GM21360 (cell line): ENCODE measurements at regions not wholly inside any gene's neighbourhood (a gene's known extent, or its start where the extent isn't known, plus 50 kb on each side); places are given as distances from the start of the nearest gene placed in this dataset.

Source experiments
- ATAC-seq: cut with Tn5 transposase; IDR thresholded peaks from one replicate; pipeline ENCODE4 v1.9.1; 2021; ENCODE audit warnings: mild to moderate bottlenecking, moderate library complexity; ENCODE audit not compliant: unreplicated experiment

DNA sequence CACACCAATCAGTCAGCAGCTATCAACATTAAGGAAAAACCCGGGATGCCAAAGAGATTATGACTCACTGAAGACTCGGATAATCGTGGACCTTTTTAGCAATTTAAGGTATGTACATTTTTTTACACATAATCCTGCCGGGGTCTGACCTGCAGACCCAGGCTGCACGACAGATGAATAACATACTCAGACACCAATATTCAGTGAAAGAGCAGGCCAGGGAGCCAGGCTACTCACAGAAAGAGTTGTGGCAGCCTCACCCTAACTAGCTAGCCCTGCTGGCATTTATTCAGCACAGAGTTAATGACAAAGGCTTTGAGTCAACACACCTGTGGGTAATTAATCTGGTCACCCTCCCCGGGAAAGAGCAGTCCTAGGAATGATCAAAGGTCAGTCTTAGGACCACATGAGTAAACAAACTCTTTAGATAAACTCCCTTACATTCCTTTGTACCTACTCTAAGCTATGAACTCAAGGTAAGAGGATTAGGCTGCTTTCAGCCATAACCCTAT lies 727.5 kb downstream of the TBL1XR1 start:
- no peak for ATAC-seq

GRCh38 chr3:176463610-176464009 lies 733.7 kb downstream of the TBL1XR1 start:
- no peak for ATAC-seq

DNA sequence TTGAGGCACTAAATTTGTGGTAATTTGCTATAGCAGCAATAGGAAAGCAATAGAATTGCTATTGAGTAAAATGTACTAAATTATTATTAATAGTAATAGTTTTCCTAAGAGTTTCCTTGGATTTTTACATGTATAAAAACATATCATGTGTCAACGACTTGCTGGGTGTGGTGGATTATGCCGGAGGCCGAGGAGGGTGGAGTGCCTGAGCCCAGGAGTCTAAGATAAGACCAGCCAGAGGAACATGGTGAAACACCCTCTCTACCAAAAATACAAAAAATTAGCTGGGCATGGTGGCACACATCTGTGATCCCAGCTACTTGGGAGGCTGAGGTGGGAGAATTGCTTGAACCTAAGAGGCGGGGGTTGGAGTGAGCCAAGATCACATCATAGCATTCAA lies 749.9 kb downstream of the TBL1XR1 start:
- ATAC-seq = no peak

DNA sequence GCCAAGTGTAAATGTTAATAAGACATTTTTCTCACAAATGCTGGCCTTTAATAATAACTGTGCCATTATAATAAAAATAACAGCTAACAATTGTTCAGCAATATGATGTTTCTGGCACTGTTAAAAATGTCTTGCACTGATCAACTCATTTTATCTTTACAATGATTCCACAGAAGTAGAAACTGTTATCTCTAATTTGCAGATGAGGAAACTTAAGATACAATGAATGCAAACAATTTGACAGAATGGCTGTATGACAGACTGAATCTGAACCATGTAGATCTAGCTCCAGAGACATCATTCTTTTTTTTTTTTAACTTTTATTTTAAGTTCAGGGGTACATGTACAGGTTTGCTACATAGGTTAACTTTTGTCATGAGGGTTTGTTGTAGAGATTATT lies 755.0 kb downstream of the TBL1XR1 start:
- ATAC-seq = no peak

DNA sequence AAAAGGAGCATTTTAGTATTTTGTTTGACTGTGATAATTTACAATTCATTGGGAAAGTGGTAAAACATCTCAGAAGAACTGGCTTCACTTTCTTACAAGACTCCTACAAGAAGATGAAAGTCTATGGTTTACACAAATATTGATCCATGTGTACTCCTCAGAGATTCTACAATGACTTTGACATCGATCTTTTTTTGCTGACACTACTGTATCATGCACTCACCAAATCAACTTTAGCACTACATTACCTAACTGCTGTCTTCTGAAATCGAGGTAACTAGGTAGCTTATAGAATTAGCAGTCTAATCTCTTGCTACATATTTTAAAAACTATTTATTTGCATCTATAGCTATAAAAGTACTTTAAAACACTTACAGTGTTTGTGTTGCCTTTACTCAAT lies 757.6 kb downstream of the TBL1XR1 start:
- ATAC-seq = no peak

- no peak for ATAC-seq
These were observed 765.3 kb downstream of the TBL1XR1 start for GRCh38 chr3:176431991-176432390.

GRCh38 chr3:176431038-176431418 lies 766.3 kb downstream of the TBL1XR1 start:
- no peak for ATAC-seq

GRCh38 chr3:176430244-176431037 lies 766.8 kb downstream of the TBL1XR1 start:
- no peak for ATAC-seq

DNA sequence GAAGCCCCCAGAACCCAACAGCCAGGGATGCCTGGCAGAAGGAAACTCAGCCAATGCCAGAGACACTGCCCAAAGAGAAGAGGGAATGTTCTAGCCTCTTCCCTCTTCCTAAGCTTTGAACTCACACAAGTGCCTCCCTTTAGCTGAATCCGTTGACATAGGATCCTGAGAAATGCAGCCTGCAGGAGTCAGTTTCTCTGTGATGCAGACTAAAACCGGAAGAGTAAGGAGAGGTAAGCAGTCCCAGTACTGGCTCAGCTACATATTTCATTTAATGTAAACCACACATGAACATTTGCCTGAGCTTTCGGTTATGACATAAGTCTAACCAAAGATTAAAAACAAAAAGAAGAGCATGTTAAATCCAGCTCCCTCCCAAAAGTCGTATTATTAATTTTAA lies 768.7 kb downstream of the TBL1XR1 start:
- no peak for ATAC-seq

DNA sequence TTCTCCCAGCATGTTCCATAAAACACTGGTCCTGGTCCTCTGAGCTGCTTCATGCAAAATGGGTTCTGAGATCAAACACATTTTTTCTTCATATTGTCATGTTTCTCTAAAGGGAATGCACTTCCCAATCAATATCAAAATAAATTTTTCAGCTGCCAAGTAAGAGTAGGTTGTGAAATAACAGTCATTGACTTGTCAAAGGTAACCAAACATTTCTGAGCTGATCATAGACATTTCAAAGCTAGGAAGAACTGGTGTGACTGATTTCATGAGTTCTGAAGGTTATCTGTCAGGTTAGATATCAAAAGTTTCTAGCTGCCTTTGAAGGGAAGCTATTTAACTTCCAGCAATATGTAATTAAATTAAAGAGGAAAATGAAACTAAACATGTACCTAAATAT lies 770.9 kb downstream of the TBL1XR1 start:
- ATAC-seq = no peak

DNA sequence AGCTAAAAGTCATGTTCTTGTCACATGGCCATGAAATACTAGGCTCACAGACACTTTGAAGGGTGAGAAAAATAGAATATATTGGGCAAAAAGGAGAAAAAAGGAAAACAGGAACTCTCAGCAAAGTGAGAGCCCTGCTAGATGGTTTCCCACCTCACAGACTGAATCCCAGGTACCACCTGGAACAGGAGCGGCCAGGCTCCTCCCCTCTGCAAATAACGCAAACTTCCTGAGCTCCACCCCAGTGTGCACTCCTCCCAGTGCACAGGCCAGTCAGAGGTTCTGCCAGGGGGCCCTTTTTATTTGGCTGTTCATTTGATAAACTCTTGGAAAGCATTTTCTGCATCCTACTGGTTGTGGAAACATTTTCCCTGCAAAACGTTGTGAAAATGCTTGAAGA lies 780.4 kb downstream of the TBL1XR1 start:
- ATAC-seq = no peak

GRCh38 chr3:176415661-176416295 lies 781.5 kb downstream of the TBL1XR1 start:
- no peak for ATAC-seq

DNA sequence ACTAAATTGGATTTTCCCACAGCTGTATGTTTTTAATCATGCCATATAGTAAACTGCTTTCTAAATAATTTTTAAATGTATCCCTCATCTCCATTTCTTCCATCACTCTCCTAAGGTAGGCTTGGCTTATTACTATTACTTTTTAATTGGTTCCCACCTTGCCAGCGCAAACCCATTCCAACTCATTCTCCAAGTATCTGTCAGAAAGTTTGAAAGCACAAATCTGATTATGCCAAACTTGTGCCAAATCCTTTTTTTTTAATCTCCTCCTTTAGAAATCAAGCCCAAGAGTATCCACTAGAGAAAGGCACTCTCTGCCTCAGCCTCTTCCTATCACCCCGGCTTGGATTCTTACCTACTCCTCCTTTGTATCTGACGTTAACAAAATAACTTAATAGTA lies 784.5 kb downstream of the TBL1XR1 start:
- no peak for ATAC-seq

DNA sequence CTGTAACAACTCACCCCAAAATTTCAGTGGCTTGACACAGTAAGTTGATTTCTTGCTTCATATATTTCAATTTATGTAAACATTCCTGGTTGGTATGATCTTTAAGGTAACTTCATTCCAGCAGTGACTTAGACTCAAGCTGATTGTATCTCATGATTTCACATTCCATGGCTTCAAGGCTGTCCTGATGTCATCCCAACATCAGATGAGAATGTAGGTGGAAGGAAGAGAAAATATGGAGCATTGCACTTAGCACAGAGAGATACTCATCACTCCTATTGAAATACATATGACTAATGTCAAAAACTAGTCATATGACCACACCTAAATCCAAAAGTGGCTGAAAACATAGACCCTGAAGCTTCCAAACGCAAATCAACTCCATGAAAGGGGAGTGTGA lies 793.8 kb downstream of the TBL1XR1 start:
- no peak for ATAC-seq

DNA sequence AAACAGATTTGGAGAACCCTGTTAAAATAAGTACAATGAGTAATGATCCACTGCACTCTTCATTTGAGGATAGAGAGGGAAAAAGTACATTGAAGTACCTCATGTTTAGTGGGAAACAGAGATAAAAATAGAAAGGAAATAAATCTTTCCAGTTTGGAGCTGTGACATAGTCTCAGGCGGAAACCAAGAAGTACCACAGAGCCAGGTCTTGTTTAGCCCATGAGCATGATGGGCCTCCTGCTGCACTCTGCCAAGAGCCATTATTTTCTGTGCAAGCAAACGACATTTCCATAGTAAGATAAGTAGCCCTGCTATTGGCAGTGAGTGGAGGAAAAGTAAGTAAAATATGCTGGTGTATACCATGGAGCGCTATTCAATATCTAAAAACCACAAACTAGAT lies 796.1 kb downstream of the TBL1XR1 start:
- ATAC-seq = no peak

- ATAC-seq = no peak
These were observed 798.1 kb downstream of the TBL1XR1 start for GRCh38 chr3:176399193-176399592.

DNA sequence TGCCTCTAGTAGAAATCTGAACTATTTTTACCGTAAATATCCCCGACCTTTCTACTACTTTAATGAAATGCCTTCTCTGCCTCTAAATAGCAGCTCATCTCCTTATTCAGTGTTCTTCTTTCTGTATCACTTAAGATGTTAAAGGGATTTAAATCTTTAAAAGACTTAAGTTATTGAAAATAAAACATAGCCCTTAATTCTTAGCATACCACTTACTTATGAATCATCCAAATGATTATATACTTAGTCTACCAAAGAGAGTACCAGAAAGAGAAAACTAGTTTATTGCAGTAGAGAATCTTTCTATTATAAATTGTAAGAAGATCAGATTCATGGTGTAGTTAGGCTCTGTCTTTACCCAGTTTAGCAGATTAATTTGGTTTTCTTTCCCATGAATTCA lies 802.0 kb downstream of the TBL1XR1 start:
- no peak for ATAC-seq

- no peak for ATAC-seq
These were observed 818.5 kb downstream of the TBL1XR1 start for GRCh38 chr3:176378789-176379188.

DNA sequence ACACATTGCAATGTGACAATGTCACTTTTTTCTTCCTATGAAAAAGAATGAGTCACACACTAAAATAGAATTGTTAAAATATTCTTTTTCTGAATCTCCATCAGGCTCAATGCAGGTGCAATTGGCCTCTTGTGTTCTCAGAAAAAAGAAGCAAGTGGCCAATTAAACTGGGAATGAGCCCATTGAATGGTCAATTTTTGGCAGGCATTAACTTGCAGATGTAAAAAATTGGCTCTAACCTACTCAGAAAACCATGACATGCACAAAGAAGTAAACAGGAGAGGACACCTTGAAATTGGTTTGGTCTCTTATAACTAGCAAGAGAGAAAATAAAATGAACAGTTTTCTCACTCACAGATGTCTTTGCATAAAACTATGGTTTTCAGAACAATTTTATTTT lies 820.8 kb downstream of the TBL1XR1 start:
- ATAC-seq = no peak

GRCh38 chr3:176375519-176375918 lies 821.8 kb downstream of the TBL1XR1 start:
- no peak for ATAC-seq

DNA sequence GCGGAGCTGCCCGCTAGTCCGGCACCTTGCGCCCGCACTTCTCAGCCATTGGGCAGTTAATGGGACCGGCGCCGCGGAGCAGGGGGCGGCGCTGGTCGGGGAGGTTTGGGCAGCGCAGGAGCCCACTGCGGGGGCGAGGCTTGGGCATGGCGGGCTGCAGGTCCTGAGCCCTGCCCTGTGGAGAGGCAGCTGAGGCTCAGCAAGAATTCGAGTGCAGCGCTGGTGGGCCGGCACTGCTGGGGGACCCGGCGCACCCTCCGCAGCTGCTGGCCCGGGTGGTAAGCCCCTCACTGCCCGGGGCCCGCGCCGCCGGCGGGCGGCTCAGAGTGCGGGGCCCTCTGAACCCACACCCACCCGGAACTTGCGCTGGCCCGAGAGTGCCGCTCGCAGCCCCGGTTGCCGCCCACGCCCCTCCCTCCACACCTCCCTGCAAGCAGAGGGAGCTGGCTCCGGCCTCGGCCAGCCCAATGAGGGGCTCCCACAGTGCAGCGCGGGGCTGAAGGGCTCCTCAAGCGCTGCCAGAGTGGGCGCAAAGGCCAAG lies 835.0 kb downstream of the TBL1XR1 start:
- no peak for ATAC-seq

DNA sequence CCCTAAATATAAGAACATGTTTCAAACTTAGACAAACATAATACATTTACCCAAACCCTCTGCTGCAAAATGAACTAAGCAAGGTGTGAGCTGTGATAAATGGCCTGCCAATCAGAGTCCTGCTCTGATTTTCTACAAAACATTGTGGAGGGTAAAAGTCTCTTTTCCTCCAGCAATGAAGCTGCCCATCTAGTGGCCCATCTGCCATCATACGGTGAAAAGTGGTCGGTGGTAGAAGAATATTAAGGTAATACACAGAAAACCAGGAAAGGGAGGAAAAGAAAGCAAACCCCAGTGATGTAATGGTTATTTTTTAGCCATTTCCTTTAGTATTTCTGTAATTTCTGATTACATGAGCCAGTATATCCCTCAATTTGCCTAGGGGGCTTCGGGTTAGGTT lies 838.1 kb downstream of the TBL1XR1 start:
- ATAC-seq = no peak
